OCI-LY7 (cell line): ENCODE measurements at regions not wholly inside any gene's neighbourhood (a gene's known extent, or its start where the extent isn't known, plus 50 kb on each side); places are given as distances from the start of the nearest gene placed in this dataset.

Source experiments
- EZH2phosphoT487 ChIP-seq: fragments of 200-600 bp; sonication (generic); IDR thresholded peaks from 2 replicates; pipeline ENCODE4 v1.6.1; 2018; ENCODE audit warnings: low read depth, borderline replicate concordance, mild to moderate bottlenecking, mixed run types, antibody characterized with exemption, low read length, moderate library complexity, mixed read lengths
- TF ChIP-seq, protein P1 (sequence below): fragments of 200-600 bp; sonication (generic); conservative IDR thresholded peaks from 2 replicates; pipeline ENCODE4 v1.5.1; 2014; ENCODE audit warnings: mild to moderate bottlenecking, antibody characterized with exemption, low read length, moderate library complexity, mixed read lengths

DNA sequence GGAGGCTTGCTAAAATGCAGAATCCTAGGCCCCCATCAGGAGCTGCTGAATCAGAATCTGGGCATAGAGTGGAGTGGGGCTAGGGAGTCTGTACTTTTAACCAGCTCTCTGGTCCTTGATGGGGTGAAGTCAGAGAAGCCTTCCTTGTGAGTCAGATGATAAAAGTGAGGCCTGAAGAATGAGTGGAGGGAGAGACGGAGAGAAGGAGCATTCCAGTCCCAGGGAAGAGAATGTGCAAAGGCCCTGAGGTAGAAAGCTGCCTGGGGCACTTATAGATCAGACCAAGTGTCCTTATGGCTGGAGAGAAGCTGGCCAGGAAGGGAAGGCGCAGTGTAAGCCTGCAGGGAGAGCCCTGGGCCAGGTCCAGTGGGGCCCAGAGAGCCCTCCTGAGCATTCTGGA lies 235.1 kb upstream of the NLRP1 start:
- TF ChIP-seq, protein P1, sequence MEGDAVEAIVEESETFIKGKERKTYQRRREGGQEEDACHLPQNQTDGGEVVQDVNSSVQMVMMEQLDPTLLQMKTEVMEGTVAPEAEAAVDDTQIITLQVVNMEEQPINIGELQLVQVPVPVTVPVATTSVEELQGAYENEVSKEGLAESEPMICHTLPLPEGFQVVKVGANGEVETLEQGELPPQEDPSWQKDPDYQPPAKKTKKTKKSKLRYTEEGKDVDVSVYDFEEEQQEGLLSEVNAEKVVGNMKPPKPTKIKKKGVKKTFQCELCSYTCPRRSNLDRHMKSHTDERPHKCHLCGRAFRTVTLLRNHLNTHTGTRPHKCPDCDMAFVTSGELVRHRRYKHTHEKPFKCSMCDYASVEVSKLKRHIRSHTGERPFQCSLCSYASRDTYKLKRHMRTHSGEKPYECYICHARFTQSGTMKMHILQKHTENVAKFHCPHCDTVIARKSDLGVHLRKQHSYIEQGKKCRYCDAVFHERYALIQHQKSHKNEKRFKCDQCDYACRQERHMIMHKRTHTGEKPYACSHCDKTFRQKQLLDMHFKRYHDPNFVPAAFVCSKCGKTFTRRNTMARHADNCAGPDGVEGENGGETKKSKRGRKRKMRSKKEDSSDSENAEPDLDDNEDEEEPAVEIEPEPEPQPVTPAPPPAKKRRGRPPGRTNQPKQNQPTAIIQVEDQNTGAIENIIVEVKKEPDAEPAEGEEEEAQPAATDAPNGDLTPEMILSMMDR = no peak
- TF ChIP-seq EZH2phosphoT487 = no peak
